ENCODE measurements at regions not wholly inside any gene's neighbourhood (a gene's known extent, or its start where the extent isn't known, plus 50 kb on each side); places are given as distances from the start of the nearest gene placed in this dataset.

GRCh38 chr5:24750355-24750754 is 105.6 kb upstream of the CDH10 start:
- no peak for TF ChIP-seq POLR2AphosphoS5 (IDR thresholded peaks at IDR 0.05; ENCODE audit: borderline replicate concordance, low read depth, low read length)
- no peak for TF ChIP-seq EZH2 (IDR thresholded peaks at IDR 0.05)

All from SK-N-MC (cell line).